ENCODE measurements at regions not wholly inside any gene's neighbourhood (a gene's known extent, or its start where the extent isn't known, plus 50 kb on each side); places are given as distances from the start of the nearest gene placed in this dataset.

DNA sequence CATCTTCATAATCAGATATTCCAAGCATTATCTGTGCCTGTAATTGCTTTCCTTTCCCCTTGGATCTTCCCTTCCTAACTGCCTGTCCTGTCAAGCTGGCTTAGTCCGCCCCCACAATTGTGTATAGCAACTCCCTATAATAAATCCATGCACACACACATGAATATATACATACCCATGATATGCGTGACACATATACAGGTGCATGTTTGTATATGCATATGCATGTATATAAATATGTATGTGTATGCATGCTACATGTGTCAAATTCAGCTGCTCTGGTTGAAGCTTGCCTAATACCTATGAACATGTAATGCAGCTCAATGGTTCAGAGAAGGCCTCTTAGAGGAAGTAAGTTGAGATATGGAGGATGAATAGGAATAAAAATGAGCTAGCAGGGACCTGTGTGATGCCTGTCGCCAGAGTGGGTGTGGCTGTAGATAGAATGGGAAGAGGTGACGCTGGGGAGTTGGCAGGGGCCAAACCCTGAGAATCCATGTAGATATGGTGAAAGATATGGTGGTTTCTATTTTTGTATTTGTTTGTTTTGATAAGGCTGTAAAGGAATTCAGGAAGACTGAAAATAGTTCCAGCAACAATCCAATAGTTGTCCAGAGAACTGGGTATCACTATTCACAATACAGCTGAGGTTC, 595.0 kb upstream of the BOD1L1 start:
- Histone ChIP-seq H3K36me3 (no peaks in the 10 kb centered on the region), H3K27ac (no peak overlapping the region), H3K27me3 (ENCODE audit: insufficient read depth, low read depth, severe bottlenecking) (no peaks in the 10 kb centered on the region), H3K9me3 (ENCODE audit: severe bottlenecking) (no peaks in the 10 kb centered on the region), H3K4me3 (ENCODE audit: low read depth, low read length) (no peak overlapping the region)
- TF ChIP-seq, protein P1, sequence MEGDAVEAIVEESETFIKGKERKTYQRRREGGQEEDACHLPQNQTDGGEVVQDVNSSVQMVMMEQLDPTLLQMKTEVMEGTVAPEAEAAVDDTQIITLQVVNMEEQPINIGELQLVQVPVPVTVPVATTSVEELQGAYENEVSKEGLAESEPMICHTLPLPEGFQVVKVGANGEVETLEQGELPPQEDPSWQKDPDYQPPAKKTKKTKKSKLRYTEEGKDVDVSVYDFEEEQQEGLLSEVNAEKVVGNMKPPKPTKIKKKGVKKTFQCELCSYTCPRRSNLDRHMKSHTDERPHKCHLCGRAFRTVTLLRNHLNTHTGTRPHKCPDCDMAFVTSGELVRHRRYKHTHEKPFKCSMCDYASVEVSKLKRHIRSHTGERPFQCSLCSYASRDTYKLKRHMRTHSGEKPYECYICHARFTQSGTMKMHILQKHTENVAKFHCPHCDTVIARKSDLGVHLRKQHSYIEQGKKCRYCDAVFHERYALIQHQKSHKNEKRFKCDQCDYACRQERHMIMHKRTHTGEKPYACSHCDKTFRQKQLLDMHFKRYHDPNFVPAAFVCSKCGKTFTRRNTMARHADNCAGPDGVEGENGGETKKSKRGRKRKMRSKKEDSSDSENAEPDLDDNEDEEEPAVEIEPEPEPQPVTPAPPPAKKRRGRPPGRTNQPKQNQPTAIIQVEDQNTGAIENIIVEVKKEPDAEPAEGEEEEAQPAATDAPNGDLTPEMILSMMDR (IDR thresholded peaks at IDR 0.05; ENCODE audit: low read depth, low read length): no peak
- no peak for DNase-seq

DNA sequence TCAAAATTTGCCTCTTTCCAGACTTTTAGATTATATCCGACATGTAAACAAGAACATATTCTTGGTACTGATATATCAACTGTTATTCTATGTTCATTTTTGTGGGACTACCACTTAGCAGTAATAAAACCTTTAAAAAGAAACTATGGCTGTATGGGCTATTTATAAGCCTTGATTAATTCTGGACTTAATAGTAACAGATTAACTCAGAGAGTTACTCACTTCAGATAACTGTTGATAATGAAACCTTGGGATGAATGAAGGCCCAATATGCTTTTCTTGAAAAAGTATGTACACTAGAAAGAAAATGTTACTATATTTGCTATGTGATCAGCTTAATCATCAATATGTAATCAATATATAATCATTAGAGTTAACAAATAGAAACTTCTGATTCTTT, 595.9 kb upstream of the BOD1L1 start:
- Histone ChIP-seq H3K27me3 (ENCODE audit: insufficient read depth, low read depth, severe bottlenecking) (no peaks in the 10 kb centered on the region), H3K9me3 (ENCODE audit: severe bottlenecking) (no peaks in the 10 kb centered on the region), H3K27ac (no peak overlapping the region), H3K36me3 (no peaks in the 10 kb centered on the region), H3K4me3 (ENCODE audit: low read depth, low read length) (no peak overlapping the region)
- TF ChIP-seq, protein P1 (IDR thresholded peaks at IDR 0.05; ENCODE audit: low read depth, low read length): no peak
- DNase-seq: no peak

DNA sequence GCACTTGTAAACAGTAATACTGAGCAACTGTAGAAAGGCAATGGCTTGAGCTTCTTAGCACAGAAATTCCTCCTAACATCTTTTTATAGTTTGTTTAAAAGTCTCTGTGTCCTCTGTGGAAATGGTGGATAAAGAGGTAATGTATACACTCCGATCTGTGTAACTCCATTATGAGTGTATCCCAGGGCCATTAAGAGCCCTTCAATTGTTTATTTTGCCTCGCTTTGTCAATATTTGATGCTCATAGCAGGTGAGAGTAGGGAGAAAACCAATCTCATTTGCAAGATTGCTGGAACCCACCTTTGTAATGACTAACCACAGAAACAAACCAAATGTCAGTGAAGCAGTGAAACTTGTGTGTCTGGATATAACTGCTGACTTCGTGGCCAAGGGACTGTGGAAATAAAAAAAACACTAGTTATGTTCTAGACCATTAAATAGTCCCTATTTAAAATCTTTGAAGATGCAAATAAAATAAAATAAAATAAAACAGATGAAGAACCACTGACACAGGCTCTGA, 598.2 kb upstream of the BOD1L1 start:
- Histone ChIP-seq H3K9me3 (ENCODE audit: severe bottlenecking) (no peaks in the 10 kb centered on the region), H3K4me3 (ENCODE audit: low read depth, low read length) (no peak overlapping the region), H3K27ac (no peak overlapping the region), H3K36me3 (no peaks in the 10 kb centered on the region), H3K27me3 (ENCODE audit: insufficient read depth, low read depth, severe bottlenecking) (no peaks in the 10 kb centered on the region)
- DNase-seq: no peak
- TF ChIP-seq, protein P1 (IDR thresholded peaks at IDR 0.05; ENCODE audit: low read depth, low read length): no peak

DNA sequence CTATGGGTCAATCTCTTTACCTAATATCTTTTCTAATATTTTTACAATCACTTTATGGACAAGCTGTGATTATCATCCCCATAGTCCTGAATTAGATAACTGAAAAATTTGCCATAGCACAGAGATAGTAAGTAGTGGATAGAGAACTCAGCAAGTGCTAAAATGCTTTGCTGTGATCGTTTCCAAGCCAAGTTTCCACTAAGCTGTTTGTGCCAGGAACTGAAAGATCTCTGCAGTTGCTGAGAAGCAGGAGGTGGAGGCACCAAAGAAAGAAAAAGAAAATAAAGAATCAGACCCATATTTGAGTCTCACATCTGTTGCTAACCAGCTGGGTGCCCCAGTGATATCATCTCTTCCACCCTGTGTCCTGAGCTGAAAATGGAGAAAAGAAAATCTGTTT, 605.6 kb upstream of the BOD1L1 start:
- Histone ChIP-seq H3K36me3 (no peaks in the 10 kb centered on the region), H3K9me3 (ENCODE audit: severe bottlenecking) (no peaks in the 10 kb centered on the region), H3K27me3 (ENCODE audit: insufficient read depth, low read depth, severe bottlenecking) (no peaks in the 10 kb centered on the region), H3K4me3 (ENCODE audit: low read depth, low read length) (no peak overlapping the region), H3K27ac (no peak overlapping the region)
- TF ChIP-seq, protein P1 (IDR thresholded peaks at IDR 0.05; ENCODE audit: low read depth, low read length): no peak
- DNase-seq: no peak

DNA sequence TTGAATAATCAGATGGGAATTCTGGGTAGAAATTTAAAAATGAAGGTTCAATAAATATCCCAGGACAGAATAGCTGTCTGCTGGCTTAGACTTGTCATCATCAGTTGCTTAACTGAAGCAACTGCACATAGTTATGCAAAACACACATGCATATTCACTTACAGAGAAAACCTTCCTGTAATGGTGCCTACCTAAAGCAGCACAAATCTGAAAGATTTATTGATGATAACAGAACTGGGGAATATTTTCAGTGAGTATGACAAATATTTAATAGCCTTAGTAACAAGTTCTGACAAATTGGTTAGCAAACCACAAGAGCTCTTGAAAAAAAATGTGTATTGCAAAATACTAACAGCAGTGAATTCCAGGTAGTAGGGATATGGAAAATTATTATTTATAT, 606.8 kb upstream of the BOD1L1 start:
- DNase-seq: no peak
- no peak overlapping the region for H3K4me3 ChIP-seq (ENCODE audit: low read depth, low read length)
- no peaks in the 10 kb centered on the region for H3K27me3 ChIP-seq (ENCODE audit: insufficient read depth, low read depth, severe bottlenecking)
- H3K36me3 ChIP-seq: no peaks in the 10 kb centered on the region
- TF ChIP-seq, protein P1 (IDR thresholded peaks at IDR 0.05; ENCODE audit: low read depth, low read length): no peak
- no peaks in the 10 kb centered on the region for H3K9me3 ChIP-seq (ENCODE audit: severe bottlenecking)
- H3K27ac ChIP-seq: no peak overlapping the region

DNA sequence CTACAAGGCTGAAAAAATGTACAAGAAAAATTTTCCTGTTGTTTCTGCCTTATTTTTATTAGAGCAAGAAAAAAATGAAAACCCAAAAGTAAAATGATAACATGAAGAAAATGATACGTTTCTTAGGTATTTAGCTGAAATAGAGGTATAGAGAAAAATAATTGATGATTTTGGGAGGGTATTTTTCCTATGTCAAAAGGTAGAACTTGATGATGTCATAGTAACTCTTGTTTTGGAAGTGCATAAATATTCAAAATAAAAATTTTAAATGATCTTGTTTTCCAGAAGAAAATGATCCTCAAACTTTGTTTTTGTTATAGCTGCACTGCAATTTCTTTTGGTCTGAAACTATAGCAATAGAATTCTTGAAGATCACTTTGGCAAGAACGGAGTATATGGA, 608.8 kb upstream of the BOD1L1 start:
- Histone ChIP-seq H3K27me3 (ENCODE audit: insufficient read depth, low read depth, severe bottlenecking) (no peaks in the 10 kb centered on the region), H3K27ac (no peak overlapping the region), H3K36me3 (no peaks in the 10 kb centered on the region), H3K4me3 (ENCODE audit: low read depth, low read length) (no peak overlapping the region), H3K9me3 (ENCODE audit: severe bottlenecking) (no peaks in the 10 kb centered on the region)
- no peak for DNase-seq
- TF ChIP-seq, protein P1 (IDR thresholded peaks at IDR 0.05; ENCODE audit: low read depth, low read length): no peak
